ENCODE measurements at regions not wholly inside any gene's neighbourhood (a gene's known extent, or its start where the extent isn't known, plus 50 kb on each side); places are given as distances from the start of the nearest gene placed in this dataset.

- TF ChIP-seq CTCF (conservative IDR thresholded peaks at IDR 0.05; ENCODE audit: low read length) (no peak), EZH2phosphoT487 (IDR thresholded peaks at IDR 0.05; ENCODE audit: borderline replicate concordance) (no peak)
Measured at GRCh38 chr17:71900621-71901229, 220.1 kb upstream of the SOX9 start.

All from Loucy (cell line).